SK-N-SH (cell line): ENCODE measurements at regions not wholly inside any gene's neighbourhood (a gene's known extent, or its start where the extent isn't known, plus 50 kb on each side); places are given as distances from the start of the nearest gene placed in this dataset.

Experiments
- CTCF ChIA-PET: fragments of 300-600, 350-600 bp; formaldehyde crosslinking; extraction: SDS; loops from one replicate; lab custom pipeline; 2021; lab: Yijun Ruan, JAX
- POLR2A ChIA-PET: fragments of 350-600 bp; sonication (Branson Sonifier 250); formaldehyde crosslinking; extraction: SDS; loops from one replicate; lab custom pipeline; 2020; ENCODE audit warnings: antibody characterized with exemption, inconsistent platforms; lab: Yijun Ruan, JAX
- DNase-seq: peaks from one replicate; pipeline ENCODE4 v3.0.0; 2012
- H2AFZ ChIP-seq: fragments of 200-600 bp; sonication (generic); 2 replicates; pipeline ENCODE4 v1.8.1; 2016; ENCODE audit warnings: antibody characterized with exemption, mild to moderate bottlenecking, low read depth
- H3F3A ChIP-seq: fragments of 200-600 bp; sonication (generic); replicated peaks from 2 replicates; pipeline ENCODE3; 2016; ENCODE audit warnings: antibody characterized with exemption, mild to moderate bottlenecking; ENCODE audit not compliant: insufficient read depth
- H3K27ac ChIP-seq, 2 experiments: fragments of 200-500 bp in 1 of 2; fragments of 200-600 bp in 1 of 2; sonication (Bioruptor generic) in 1 of 2; sonication (generic), shearing (Covaris generic) in 1 of 2; 2 replicates each; pipeline versions ENCODE4 v1.5.1 to v1.6.1; 2014 to 2016; ENCODE audit warnings: low read depth in 2 of 2, inconsistent platforms in 1 of 2, low read length in 1 of 2, mild to moderate bottlenecking in 1 of 2, mixed read lengths in 1 of 2
- H3K27me3 ChIP-seq: fragments of 200-600 bp; sonication (generic), shearing (Covaris generic); 2 replicates; pipeline ENCODE4 v1.6.1; 2016; ENCODE audit warnings: mixed run types; ENCODE audit not compliant: insufficient read depth
- H3K36me3 ChIP-seq, 2 experiments: fragments of 200-500 bp in 1 of 2; fragments of 200-600 bp in 1 of 2; sonication (Bioruptor generic) in 1 of 2; sonication (generic) in 1 of 2; replicated peaks in 1 of 2; 2 replicates each; pipeline versions ENCODE3 to v1.5.1; 2014 to 2016; ENCODE audit warnings: low read length in 1 of 2, mild to moderate bottlenecking in 1 of 2; ENCODE audit not compliant: insufficient read depth in 2 of 2, control insufficient read depth in 1 of 2
- H3K4me1 ChIP-seq, 2 experiments: fragments of 200-500 bp in 1 of 2; fragments of 200-600 bp in 1 of 2; sonication (Bioruptor generic) in 1 of 2; sonication (generic), shearing (Covaris generic) in 1 of 2; 2 replicates each; pipeline versions ENCODE4 v1.5.1 to v1.6.1; 2014 to 2016; ENCODE audit warnings: low read depth in 1 of 2, low read length in 1 of 2, mixed run types in 1 of 2; ENCODE audit not compliant: insufficient read depth in 2 of 2, control insufficient read depth in 1 of 2
- H3K4me2 ChIP-seq: fragments of 200-600 bp; sonication (generic), shearing (Covaris generic); 2 replicates; pipeline ENCODE4 v1.6.1; 2017; ENCODE audit warnings: mixed run types
- H3K4me3 ChIP-seq, 2 experiments: fragments of 200-500 bp in 1 of 2; fragments of 200-600 bp in 1 of 2; sonication (Bioruptor generic) in 1 of 2; sonication (generic), shearing (Covaris generic) in 1 of 2; 2 replicates each; pipeline versions ENCODE4 v1.5.1 to v1.8.1; 2014 to 2016; ENCODE audit warnings: low read depth in 2 of 2, inconsistent platforms in 1 of 2, low read length in 1 of 2, mild to moderate bottlenecking in 1 of 2, mixed read lengths in 1 of 2, moderate library complexity in 1 of 2
- H3K79me2 ChIP-seq: fragments of 200-600 bp; sonication (generic); 2 replicates; pipeline ENCODE4 v1.8.1; 2017; ENCODE audit warnings: mild to moderate bottlenecking; ENCODE audit not compliant: insufficient read depth
- H3K9ac ChIP-seq: fragments of 200-600 bp; sonication (generic); 2 replicates; pipeline ENCODE4 v1.6.1; 2017; ENCODE audit warnings: mixed run types
- H3K9me2 ChIP-seq: fragments of 200-600 bp; sonication (generic); 2 replicates; pipeline ENCODE4 v1.6.1; 2017; ENCODE audit warnings: mixed run types
- H3K9me3 ChIP-seq: fragments of 200-600 bp; sonication (generic); 2 replicates; pipeline ENCODE4 v1.6.1; 2017; ENCODE audit warnings: mixed run types, mild to moderate bottlenecking, moderate library complexity
- H4K20me1 ChIP-seq: fragments of 200-600 bp; sonication (generic); 2 replicates; pipeline ENCODE4 v1.6.1; 2017; ENCODE audit warnings: mild to moderate bottlenecking, mixed run types; ENCODE audit not compliant: insufficient read depth
- EP300 ChIP-seq, 2 experiments: IDR thresholded peaks; 2 replicates each; pipeline versions ENCODE4 v1.4.0 to v1.6.1; 2012; ENCODE audit warnings: borderline replicate concordance in 1 of 2, low read depth in 1 of 2, low read length in 1 of 2
- FOSL2 ChIP-seq: IDR thresholded peaks from 2 replicates; pipeline ENCODE4 v1.4.0; 2012; ENCODE audit warnings: low read depth, mild to moderate bottlenecking, moderate library complexity, borderline replicate concordance
- FOXM1 ChIP-seq: IDR thresholded peaks from 2 replicates; pipeline ENCODE4 v1.4.0; 2012; ENCODE audit warnings: low read depth, mild to moderate bottlenecking
- GABPA ChIP-seq: IDR thresholded peaks from 2 replicates; pipeline ENCODE4 v1.4.0; 2012; ENCODE audit warnings: low read depth, mild to moderate bottlenecking
- MEF2A ChIP-seq: IDR thresholded peaks from 2 replicates; pipeline ENCODE4 v1.4.0; 2012; ENCODE audit warnings: low read depth, borderline replicate concordance
- SIN3A ChIP-seq: IDR thresholded peaks from 2 replicates; pipeline ENCODE4 v1.6.1; 2012; ENCODE audit warnings: low read depth, mild to moderate bottlenecking, low read length, moderate library complexity, borderline replicate concordance
- TEAD4 ChIP-seq: IDR thresholded peaks from 2 replicates; pipeline ENCODE4 v1.4.0; 2012; ENCODE audit warnings: mild to moderate bottlenecking, borderline replicate concordance; ENCODE audit not compliant: insufficient read depth
- USF1 ChIP-seq: IDR thresholded peaks from 2 replicates; pipeline ENCODE4 v1.4.0; 2012; ENCODE audit warnings: low read depth, borderline replicate concordance
- USF2 ChIP-seq: fragments of 150-350 bp; IDR thresholded peaks from 2 replicates; pipeline ENCODE4 v1.6.1; 2017; ENCODE audit warnings: antibody characterized with exemption, low read length, low read depth, borderline replicate concordance
- YY1 ChIP-seq: IDR thresholded peaks from 2 replicates; pipeline ENCODE4 v1.4.0; 2012; ENCODE audit warnings: low read depth, mild to moderate bottlenecking
- WGBS: methylation state at CpG from one replicate; pipeline ENCODE4 v1.1.6; 2017; ENCODE audit warnings: low lambda C conversion rate; 5-methylcytosine and 5-hydroxymethylcytosine counted together

GRCh38 chr1:193569096-193569982 lies 382.9 kb upstream of the B3GALT2 start:
- H2AFZ ChIP-seq, result peak overlapping the region; percentile 68; the same call in 1 of the 2 replicates
- no peaks in the 10 kb centered on the region for H3F3A ChIP-seq
- H3K4me3 ChIP-seq, result no peak overlapping the region
- no peaks in the 10 kb centered on the region for H3K9me2 ChIP-seq
- H3K36me3 ChIP-seq, result no peaks in the 10 kb centered on the region
- WGBS, result 17% methylated on average over 1 of the region's 1 CpG
- TF ChIP-seq FOSL2 (peak; percentile 16; the same call in 1 of the 2 replicates), GABPA (no peak)
- TF ChIP-seq, all 33 proteins: peak for 1
- no peaks in the 10 kb centered on the region for H3K9me3 ChIP-seq
- H3K4me2 ChIP-seq, result peak overlapping the region; percentile 18; the same call in 1 of the 2 replicates
- no peaks in the 10 kb centered on the region for H3K27me3 ChIP-seq
- ChIA-PET POLR2A (no interaction called here), CTCF (no interaction called here)
- H3K27ac ChIP-seq, result peak overlapping the region; percentile 12 to 58; a peak in 3 of 4 replicates
- H3K79me2 ChIP-seq, result no peaks in the 10 kb centered on the region
- H4K20me1 ChIP-seq, result no peaks in the 10 kb centered on the region
- no peaks in the 10 kb centered on the region; a peak in 1 of 4 replicates for H3K4me1 ChIP-seq
- no peak for DNase-seq
- H3K9ac ChIP-seq, result no peak overlapping the region; the same call in 1 of the 2 replicates

GRCh38 chr1:193568512-193568911 lies 382.1 kb upstream of the B3GALT2 start:
- H3K36me3 ChIP-seq, result no peaks in the 10 kb centered on the region
- no peaks in the 10 kb centered on the region for H4K20me1 ChIP-seq
- no peak overlapping the region for H3K4me3 ChIP-seq
- H3K9ac ChIP-seq, result no peak overlapping the region
- no peak overlapping the region for H3K27ac ChIP-seq
- no peaks in the 10 kb centered on the region for H3K27me3 ChIP-seq
- no peaks in the 10 kb centered on the region for H3K79me2 ChIP-seq
- POLR2A ChIA-PET, result no interaction called here
- no peaks in the 10 kb centered on the region for H3F3A ChIP-seq
- H3K4me1 ChIP-seq, result no peaks in the 10 kb centered on the region; a peak in 1 of 4 replicates
- CTCF ChIA-PET, result no interaction called here
- 45% methylated on average over 1 of the region's 1 CpG for WGBS
- DNase-seq, result no peak
- 0 out of 2 replicates have a peak overlapping the region, but pooled peaks have one; percentile 17 for H2AFZ ChIP-seq
- TF ChIP-seq USF1 (no peak), TEAD4 (no peak), FOXM1 (no peak), MEF2A (no peak), EP300 (IDR thresholded peaks at IDR 0.05; ENCODE audit: borderline replicate concordance in 1 of 2, low read depth in 1 of 2, low read length in 1 of 2) (no peak), SIN3A (no peak), USF2 (no peak), YY1 (no peak)
- H3K4me2 ChIP-seq, result no peak overlapping the region
- no peaks in the 10 kb centered on the region for H3K9me2 ChIP-seq
- no peaks in the 10 kb centered on the region for H3K9me3 ChIP-seq
